GM13977 (cell line): ENCODE measurements at regions not wholly inside any gene's neighbourhood (a gene's known extent, or its start where the extent isn't known, plus 50 kb on each side); places are given as distances from the start of the nearest gene placed in this dataset.

Source experiments
- DNase-seq: peaks from one replicate; pipeline ENCODE4 v3.0.0; 2012; ENCODE audit warnings: low spot score
- CTCF ChIP-seq: IDR thresholded peaks from 2 replicates; pipeline ENCODE4 v1.5.1; 2012; ENCODE audit warnings: mild to moderate bottlenecking, control low read depth; ENCODE audit not compliant: insufficient read depth; ENCODE audit errors: extremely low read depth, missing control alignments
- in situ Hi-C: fragments of 300-500 bp; cut with MboI; formaldehyde crosslinking; loops from one replicate; pipeline ENCODE4 v1.12.0; 2022; ENCODE audit warnings: low sequenced_read_pairs, low pct_unique_long_range_greater_than_20kb, mixed read lengths, inconsistent platforms; ENCODE audit not compliant: unreplicated experiment

- in situ Hi-C loops, result no loop called here
- DNase-seq, result no peak
- TF ChIP-seq CTCF, result no peak
These were observed 77.9 kb upstream of the TSC22D2 start for GRCh38 chr3:150330174-150330573.

- no peak for DNase-seq
- TF ChIP-seq CTCF, result no peak
- in situ Hi-C loops, result no loop called here
These were observed 78.7 kb upstream of the TSC22D2 start for GRCh38 chr3:150329408-150329807.

GRCh38 chr3:150328654-150329040 lies 79.5 kb upstream of the TSC22D2 start:
- TF ChIP-seq CTCF, result no peak
- in situ Hi-C loops, result no loop called here
- DNase-seq, result no peak

- no peak for DNase-seq
- TF ChIP-seq CTCF, result no peak
- in situ Hi-C loops, result no loop called here
These were observed 80.1 kb upstream of the TSC22D2 start for GRCh38 chr3:150327678-150328653.

GRCh38 chr3:150324788-150325187 lies 83.3 kb upstream of the TSC22D2 start:
- no peak for DNase-seq
- in situ Hi-C loops, result no loop called here
- TF ChIP-seq CTCF, result no peak

GRCh38 chr3:150324245-150324644 lies 83.9 kb upstream of the TSC22D2 start:
- DNase-seq, result no peak
- in situ Hi-C loops, result no loop called here
- TF ChIP-seq CTCF, result no peak
